ENCODE measurements at regions not wholly inside any gene's neighbourhood (a gene's known extent, or its start where the extent isn't known, plus 50 kb on each side); places are given as distances from the start of the nearest gene placed in this dataset.
"Not testable (repeated sequence)": the region's sequence is repeated elsewhere in the genome, so short reads cannot be mapped to it uniquely, and the experiment has no call there.

- no peak for DNase-seq (ENCODE audit: low read depth in 2 of 2)
Observed at GRCh38 chr5:1987471-1987870, 104.7 kb upstream of the IRX4 start.

- no peak for DNase-seq (ENCODE audit: low read depth in 2 of 2)
Observed at GRCh38 chr5:1985781-1986180, 103.1 kb upstream of the IRX4 start.

GRCh38 chr5:1983919-1984695, 101.4 kb upstream of the IRX4 start:
- no peak for DNase-seq (ENCODE audit: low read depth in 2 of 2)

GRCh38 chr5:1983401-1983800, 100.7 kb upstream of the IRX4 start:
- no peak for DNase-seq (ENCODE audit: low read depth in 2 of 2)

- DNase-seq (ENCODE audit: low read depth in 2 of 2) = not testable (repeated sequence)
Observed at GRCh38 chr5:1982561-1982960, 99.8 kb upstream of the IRX4 start.

- no peak for DNase-seq (ENCODE audit: low read depth in 2 of 2)
Observed at GRCh38 chr5:1975898-1976765, 93.4 kb upstream of the IRX4 start.

GRCh38 chr5:1975406-1975715, 92.6 kb upstream of the IRX4 start:
- DNase-seq (ENCODE audit: low read depth in 2 of 2) = no peak

GRCh38 chr5:1974501-1975405, 92.0 kb upstream of the IRX4 start:
- DNase-seq (ENCODE audit: low read depth in 2 of 2) = no peak

GRCh38 chr5:1974081-1974480, 91.4 kb upstream of the IRX4 start:
- no peak for DNase-seq (ENCODE audit: low read depth in 2 of 2)

- DNase-seq (ENCODE audit: low read depth in 2 of 2) = no peak
Observed at GRCh38 chr5:1973391-1974013, 90.8 kb upstream of the IRX4 start.

GRCh38 chr5:1971944-1972343, 89.2 kb upstream of the IRX4 start:
- DNase-seq (ENCODE audit: low read depth in 2 of 2) = no peak

GRCh38 chr5:1967736-1968135, 85.0 kb upstream of the IRX4 start:
- DNase-seq (ENCODE audit: low read depth in 2 of 2) = no peak

- DNase-seq (ENCODE audit: low read depth in 2 of 2) = no peak
Observed at GRCh38 chr5:1966461-1966860, 83.7 kb upstream of the IRX4 start.

GRCh38 chr5:1965925-1966324, 83.2 kb upstream of the IRX4 start:
- DNase-seq (ENCODE audit: low read depth in 2 of 2) = no peak

- DNase-seq (ENCODE audit: low read depth in 2 of 2) = no peak
Observed at GRCh38 chr5:1963941-1964451, 81.3 kb upstream of the IRX4 start.

GRCh38 chr5:1963358-1963757, 80.6 kb upstream of the IRX4 start:
- no peak for DNase-seq (ENCODE audit: low read depth in 2 of 2)

GRCh38 chr5:1962619-1963355, 80.1 kb upstream of the IRX4 start:
- no peak for DNase-seq (ENCODE audit: low read depth in 2 of 2)

GRCh38 chr5:1961952-1962595, 79.3 kb upstream of the IRX4 start:
- DNase-seq (ENCODE audit: low read depth in 2 of 2) = no peak

- no peak for DNase-seq (ENCODE audit: low read depth in 2 of 2)
Observed at GRCh38 chr5:1961304-1961946, 78.7 kb upstream of the IRX4 start.
